MM.1S (cell line): ENCODE measurements at regions not wholly inside any gene's neighbourhood (a gene's known extent, or its start where the extent isn't known, plus 50 kb on each side); places are given as distances from the start of the nearest gene placed in this dataset.

ENCODE experiments used
- CTCF ChIP-seq: fragments of 300-600 bp; sonication (generic); IDR thresholded peaks from 2 replicates; pipeline ENCODE4 v1.5.1; 2016; ENCODE audit warnings: antibody characterized with exemption, low read length, mixed read lengths
- EZH2 ChIP-seq: fragments of 300-600 bp; sonication (generic); optimal IDR thresholded peaks from 2 replicates; pipeline ENCODE3; 2017; ENCODE audit warnings: low read depth, mild to moderate bottlenecking, antibody characterized with exemption, low read length, mixed read lengths
- EZH2phosphoT487 ChIP-seq: fragments of 300-600 bp; sonication (generic); IDR thresholded peaks from 2 replicates; pipeline ENCODE4 v1.6.1; 2018; ENCODE audit warnings: antibody characterized with exemption, low read length

GRCh38 chr4:83876047-83876446 lies 340.1 kb downstream of the GPAT3 start:
- no peak for TF ChIP-seq EZH2
- no peak for TF ChIP-seq CTCF
- TF ChIP-seq EZH2phosphoT487, result no peak
